Pancreas (tissue), 10 donors: ENCODE measurements at regions not wholly inside any gene's neighbourhood (a gene's known extent, or its start where the extent isn't known, plus 50 kb on each side); places are given as distances from the start of the nearest gene placed in this dataset.
"Not testable (repeated sequence)": the region's sequence is repeated elsewhere in the genome, so short reads cannot be mapped to it uniquely, and the experiment has no call there.

Experiments used
- ATAC-seq, 4 donors: fragments of 200-7000 bp; cut with Tn5 transposase; one replicate each; pipeline versions ENCODE4 v1.8.0 to v1.9.1; 2020; ENCODE audit warnings: mild to moderate bottlenecking in 4 of 4, moderate library complexity in 4 of 4
- DNase-seq, 6 donors: peaks; one replicate each; pipeline ENCODE4 v3.0.0-alpha.2; 2020
- FAIRE-seq: peaks from 2 replicates; lab custom pipeline; 2012; peaks lifted over from hg19 to GRCh38; lab: Jason Lieb, UNC
- H3K27ac ChIP-seq, 4 donors: fragments of 200-600 bp; sonication (generic); 1 replicate in 3 of 4; 2 replicates in 1 of 4; pipeline versions ENCODE4 v1.5.0 to v1.8.0; 2020
- H3K27me3 ChIP-seq, 4 donors: fragments of 200-600 bp; one replicate each; pipeline ENCODE4 v1.8.0; 2021
- H3K36me3 ChIP-seq, 3 donors: fragments of 200-600 bp; sonication (generic) in 1 of 3; one replicate each; pipeline versions ENCODE4 v1.5.0 to v1.8.0; 2020 to 2021
- H3K4me1 ChIP-seq, 3 donors: fragments of 200-600 bp; one replicate each; pipeline ENCODE4 v1.8.0; 2021
- H3K4me3 ChIP-seq, 4 donors: fragments of 200-600 bp; sonication (generic) in 2 of 4; one replicate each; pipeline versions ENCODE4 v1.5.0 to v1.8.0; 2020 to 2021
- H3K9me3 ChIP-seq, 4 donors: fragments of 200-600 bp; one replicate each; pipeline ENCODE4 v1.8.0; 2021
- CTCF ChIP-seq, 4 donors: fragments of 200-600 bp; sonication (generic) in 3 of 4; IDR thresholded peaks; one replicate each; pipeline versions ENCODE4 v1.5.0 to v1.8.0; 2021; ENCODE audit warnings: antibody characterized with exemption in 4 of 4
- WGBS, 2 donors: extraction: QIAGEN DNeasy Blood & Tissue Kit; methylation state at CpG; one replicate each; pipeline ENCODE4 v1.1.7; 2013; 5-methylcytosine and 5-hydroxymethylcytosine counted together
- intact Hi-C, 3 donors: fragments of 100-400 bp; cut with DNase I; formaldehyde crosslinking; loops; one replicate each; pipeline versions ENCODE4 v1.11.1 to v1.14.2; 2022
- donor health status: healthy with polysubstance abuse.
- donor health status: DM: no; HTN: no; CAD: no; lungs with moderate emphysema.
- donor health status: DM: no; HTN: no; CAD: no.
- donor health status: control.
- donor health status: control.
- donor health status: Bipolar disorder and iron deficiency.
- donor health status: DM: yes; HTN: yes; CAD: no.
- donor health status: DM: no; HTN: no; CAD: no.
- donor health status: DM: no; HTN: no; CAD: no.
- donor health status: DM: yes; HTN: yes; CAD: no.

- intact Hi-C loops = no loop called here
- H3K9me3 ChIP-seq = no peaks in the 10 kb centered on the region
- H3K27me3 ChIP-seq = no peaks in the 10 kb centered on the region
- DNase-seq = no peak
- no peaks in the 10 kb centered on the region for H3K36me3 ChIP-seq
- no peak for TF ChIP-seq CTCF (IDR thresholded peaks at IDR 0.05)
- ATAC-seq = no peak
- H3K27ac ChIP-seq = no peak overlapping the region
- H3K4me1 ChIP-seq = no peaks in the 10 kb centered on the region
- FAIRE-seq = no peak
- no peak overlapping the region for H3K4me3 ChIP-seq
Measured at GRCh38 chr2:215825707-215826106, 187.6 kb downstream of the MREG start.

GRCh38 chr2:215821298-215821697 lies 192.1 kb downstream of the MREG start:
- H3K36me3 ChIP-seq, intact Hi-C loops, H3K9me3 ChIP-seq: not testable (repeated sequence)

GRCh38 chr2:215819713-215820112 lies 193.6 kb downstream of the MREG start:
- H3K27ac ChIP-seq, H3K36me3 ChIP-seq, ATAC-seq, H3K27me3 ChIP-seq, H3K4me3 ChIP-seq, H3K9me3 ChIP-seq, FAIRE-seq, DNase-seq, intact Hi-C loops, H3K4me1 ChIP-seq: not testable (repeated sequence)
- 81 to 88% methylated on average over 3 of the region's 3 CpGs for WGBS, 2 donors

More at GRCh38 chr2:215821298-215821697, 192.1 kb downstream of the MREG start:
- H3K27ac ChIP-seq, DNase-seq, FAIRE-seq, H3K27me3 ChIP-seq, H3K4me3 ChIP-seq, ATAC-seq, H3K4me1 ChIP-seq: not testable (repeated sequence)
- WGBS, 2 donors = 74 to 86% methylated on average over 4 of the region's 4 CpGs

GRCh38 chr2:215817046-215817445 lies 196.3 kb downstream of the MREG start:
- ATAC-seq = no peak
- H3K4me3 ChIP-seq = no peak overlapping the region
- no peaks in the 10 kb centered on the region for H3K27me3 ChIP-seq
- H3K36me3 ChIP-seq = no peaks in the 10 kb centered on the region
- no peak for TF ChIP-seq CTCF (IDR thresholded peaks at IDR 0.05)
- H3K27ac ChIP-seq = no peak overlapping the region
- WGBS, 2 donors = 79 to 87% methylated on average over 1 of the region's 1 CpG
- no peak for FAIRE-seq
- no peak for DNase-seq
- no peaks in the 10 kb centered on the region for H3K4me1 ChIP-seq
- no peaks in the 10 kb centered on the region for H3K9me3 ChIP-seq
- intact Hi-C loops = no loop called here

GRCh38 chr2:215816424-215816823 lies 196.9 kb downstream of the MREG start:
- no peak for ATAC-seq
- no peak for TF ChIP-seq CTCF (IDR thresholded peaks at IDR 0.05)
- Histone ChIP-seq H3K9me3 (no peaks in the 10 kb centered on the region), H3K27ac (no peak overlapping the region), H3K36me3 (no peaks in the 10 kb centered on the region), H3K4me1 (no peaks in the 10 kb centered on the region), H3K27me3 (no peaks in the 10 kb centered on the region), H3K4me3 (no peak overlapping the region)
- no peak for FAIRE-seq
- DNase-seq = no peak
- whole genome bisulfite sequencing, 2 donors = 35 to 41% methylated on average over 5 of the region's 5 CpGs
- intact Hi-C loops = no loop called here

GRCh38 chr2:215815960-215816359 lies 197.4 kb downstream of the MREG start:
- Histone ChIP-seq H3K9me3 (no peaks in the 10 kb centered on the region), H3K4me1 (no peaks in the 10 kb centered on the region), H3K27me3 (no peaks in the 10 kb centered on the region), H3K4me3 (no peak overlapping the region), H3K27ac (no peak overlapping the region), H3K36me3 (no peaks in the 10 kb centered on the region)
- ATAC-seq (no peak), DNase-seq (no peak), FAIRE-seq (no peak)
- WGBS, 2 donors = 48 to 49% methylated on average over 2 of the region's 2 CpGs
- TF ChIP-seq CTCF (IDR thresholded peaks at IDR 0.05) = no peak
- intact Hi-C loops = no loop called here
